GM12891 (cell line): ENCODE measurements at regions not wholly inside any gene's neighbourhood (a gene's known extent, or its start where the extent isn't known, plus 50 kb on each side); places are given as distances from the start of the nearest gene placed in this dataset.
"Not testable (repeated sequence)": the region's sequence is repeated elsewhere in the genome, so short reads cannot be mapped to it uniquely, and the experiment has no call there.

Experiments used
- DNase-seq: peaks from one replicate; pipeline ENCODE4 v3.0.0; 2011; ENCODE audit warnings: low spot score; ENCODE audit not compliant: insufficient read length
- FAIRE-seq: peaks from 2 replicates; lab custom pipeline; 2011; peaks lifted over from hg19 to GRCh38; lab: Jason Lieb, UNC
- PAX5 ChIP-seq: IDR thresholded peaks from 2 replicates; pipeline ENCODE4 v1.6.1; 2011; ENCODE audit warnings: low read length, moderate library complexity, mild to moderate bottlenecking; ENCODE audit not compliant: insufficient read depth, severe bottlenecking
- POLR2A ChIP-seq: IDR thresholded peaks from 2 replicates; pipeline ENCODE4 v1.6.1; 2011; ENCODE audit warnings: low read depth, low read length, control low read depth
- POLR2AphosphoS5 ChIP-seq: IDR thresholded peaks from 2 replicates; pipeline ENCODE4 v1.6.1; 2011; ENCODE audit warnings: low read depth, low read length, control low read depth
- POU2F2 ChIP-seq: IDR thresholded peaks from 2 replicates; pipeline ENCODE4 v1.6.1; 2011; ENCODE audit warnings: low read depth, mild to moderate bottlenecking, control low read depth, low read length, moderate library complexity
- SPI1 ChIP-seq: IDR thresholded peaks from 2 replicates; pipeline ENCODE4 v1.6.1; 2011; ENCODE audit warnings: low read depth, low read length, control low read depth
- TAF1 ChIP-seq: IDR thresholded peaks from 2 replicates; pipeline ENCODE4 v1.6.1; 2011; ENCODE audit warnings: low read depth, low read length, control low read depth

DNA sequence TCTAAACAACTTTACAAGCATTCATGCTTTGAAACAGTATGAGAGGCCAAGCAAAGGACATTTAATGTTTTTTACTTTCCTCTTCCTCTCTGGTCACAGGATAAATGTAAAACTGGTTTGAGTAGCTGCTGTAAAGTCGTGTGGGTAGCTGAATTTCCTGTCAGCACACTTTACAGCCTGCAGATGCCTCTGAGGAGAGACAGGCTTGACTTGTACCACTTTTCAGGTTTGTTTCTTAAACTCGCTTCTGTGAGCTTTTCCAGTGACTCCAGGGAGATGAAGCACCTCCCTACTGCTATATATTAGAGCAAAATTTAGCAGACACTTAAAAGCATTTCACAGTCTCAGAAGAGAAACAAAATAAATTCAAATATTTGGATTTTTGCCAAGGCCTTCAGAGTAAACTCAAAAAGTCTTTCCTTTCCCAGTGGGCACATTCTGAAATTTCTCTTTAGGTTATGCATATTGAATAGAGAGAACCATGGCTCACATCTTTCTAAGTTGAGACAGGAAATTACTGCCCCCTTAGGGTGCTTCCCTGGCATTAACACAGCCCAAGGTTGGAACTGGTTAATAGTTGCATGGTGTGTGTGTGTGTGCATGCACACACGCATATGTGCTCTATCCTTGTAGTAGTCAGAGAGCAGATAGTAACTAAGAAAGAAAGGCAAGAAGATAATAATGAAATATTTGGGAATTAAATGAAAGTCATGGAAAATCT, 557.3 kb upstream of the MIS18BP1 start:
- TF ChIP-seq PAX5 (no peak), SPI1 (no peak), POU2F2 (no peak), POLR2A (no peak), TAF1 (no peak), POLR2AphosphoS5 (no peak)
- peak; percentile 5 for DNase-seq
- peak; percentile 67 for FAIRE-seq

DNA sequence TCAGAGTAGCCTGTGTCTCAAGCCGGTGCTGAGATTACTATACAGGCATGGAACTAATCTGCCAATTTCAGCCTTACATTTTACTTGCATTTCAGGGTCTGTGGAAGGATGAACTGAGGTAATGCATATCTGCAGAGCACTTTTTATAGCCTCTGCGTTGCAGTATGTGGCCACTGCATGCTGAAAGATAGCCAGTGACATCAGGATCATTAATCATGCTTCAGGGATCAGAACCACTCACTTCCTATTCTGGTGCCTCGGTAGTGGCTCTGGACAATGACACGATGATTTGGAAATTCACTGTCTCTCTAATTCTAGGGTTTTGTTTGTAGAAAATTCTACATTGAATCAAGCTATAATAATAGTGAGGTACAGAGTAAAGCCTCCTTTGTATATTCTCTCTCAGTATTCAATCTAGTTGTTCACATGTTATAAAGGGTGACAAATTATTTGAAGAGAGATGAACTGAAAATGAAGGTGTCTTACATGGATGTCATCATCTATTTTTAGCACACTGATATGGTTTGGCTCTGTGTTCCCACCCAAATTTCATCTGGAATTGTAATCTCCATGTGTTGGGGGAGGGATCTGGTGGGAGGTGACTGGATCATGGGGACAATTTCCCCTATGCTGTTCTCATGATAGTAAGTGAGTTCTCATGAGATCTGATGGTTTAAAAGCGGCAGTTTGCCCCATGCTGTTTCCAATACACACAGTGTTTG, 554.3 kb upstream of the MIS18BP1 start:
- TF ChIP-seq SPI1 = 0 out of 2 replicates have a peak, but pooled peaks have one; percentile 30
- TF ChIP-seq PAX5 = no peak
- FAIRE-seq (no peak), DNase-seq (no peak)

- TF ChIP-seq PAX5 (no peak), SPI1 (no peak), POU2F2 (no peak)
- DNase-seq (no peak), FAIRE-seq (no peak)
Observed at GRCh38 chr14:45799511-45799910, 546.5 kb upstream of the MIS18BP1 start.

DNA sequence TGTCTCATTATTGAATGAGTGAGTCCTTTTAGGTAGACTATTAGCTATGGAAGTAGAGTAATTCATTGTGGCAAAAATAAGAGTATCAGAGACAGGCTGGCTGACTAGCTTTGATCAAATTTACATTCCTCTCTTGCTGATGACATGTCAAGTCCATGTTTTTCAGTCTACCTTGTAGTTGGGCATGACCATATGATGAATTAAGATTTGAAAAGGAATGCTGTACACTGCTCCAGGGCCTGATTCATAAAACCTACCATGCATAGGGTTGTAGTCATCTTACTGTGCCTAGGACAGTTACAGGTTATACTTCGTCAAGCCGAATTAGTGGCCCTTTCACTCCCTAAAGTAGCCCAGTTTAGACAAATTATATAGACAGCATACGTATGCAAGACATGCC, 545.7 kb upstream of the MIS18BP1 start:
- TF ChIP-seq POLR2AphosphoS5 (no peak), POLR2A (no peak), SPI1 (no peak), PAX5 (no peak), TAF1 (no peak)
- DNase-seq (no peak), FAIRE-seq (no peak)

DNA sequence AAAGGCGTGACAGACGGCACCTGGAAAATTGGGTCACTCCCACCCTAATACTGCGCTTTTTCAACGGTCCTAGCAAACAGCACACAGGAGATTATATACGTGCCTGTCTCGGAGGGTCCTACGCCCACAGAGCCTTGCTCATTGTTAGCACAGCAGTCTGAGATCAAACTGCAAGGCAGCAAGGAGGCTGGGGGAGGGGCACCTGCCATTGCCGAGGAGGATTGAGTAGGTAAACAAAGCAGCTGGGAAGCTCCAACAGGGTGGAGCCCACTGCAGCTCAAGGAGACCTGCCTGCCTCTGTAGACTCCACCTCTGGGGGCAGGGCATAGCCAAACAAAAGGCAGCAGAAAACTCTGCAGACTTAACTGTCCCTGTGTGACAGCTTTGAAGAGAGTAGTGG, 543.0 kb upstream of the MIS18BP1 start:
- FAIRE-seq = not testable (repeated sequence)

GRCh38 chr14:45793081-45793480, 540.1 kb upstream of the MIS18BP1 start:
- DNase-seq (no peak), FAIRE-seq (no peak)
- no peak for TF ChIP-seq POLR2A

More for the DNA sequence above, 543.0 kb upstream of the MIS18BP1 start:
- not testable (repeated sequence) for DNase-seq

DNA sequence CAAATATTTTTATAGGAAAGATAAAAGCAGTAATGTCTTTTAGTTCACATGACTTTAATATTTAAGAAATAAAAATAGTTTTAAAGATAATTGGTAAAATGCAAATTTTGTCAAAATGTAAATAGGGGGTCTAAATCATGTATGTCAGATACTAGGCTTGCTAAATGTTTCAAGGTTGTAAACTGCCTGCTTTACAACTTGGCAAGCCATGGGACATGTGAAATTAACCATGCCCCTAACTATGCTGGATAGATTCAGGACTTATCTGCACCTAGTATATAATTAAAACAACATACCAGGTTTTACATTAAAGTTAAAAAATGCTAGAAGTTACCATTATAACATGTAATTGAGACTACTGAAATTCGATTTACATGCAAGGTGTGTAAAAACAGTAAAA, 537.3 kb upstream of the MIS18BP1 start:
- no peak for TF ChIP-seq TAF1
- TF ChIP-seq SPI1 = no peak
- no peak for TF ChIP-seq POU2F2
- TF ChIP-seq PAX5 = no peak
- no peak for TF ChIP-seq POLR2A
- TF ChIP-seq POLR2AphosphoS5 = no peak
- FAIRE-seq = no peak
- no peak for DNase-seq

GRCh38 chr14:45787167-45787566, 534.2 kb upstream of the MIS18BP1 start:
- no peak for FAIRE-seq
- no peak for DNase-seq
- TF ChIP-seq PAX5 (no peak), SPI1 (no peak), POLR2AphosphoS5 (no peak)

GRCh38 chr14:45786266-45786665, 533.3 kb upstream of the MIS18BP1 start:
- TF ChIP-seq POLR2AphosphoS5 (no peak), POLR2A (no peak), PAX5 (no peak), TAF1 (no peak), POU2F2 (no peak), SPI1 (no peak)
- no peak for FAIRE-seq
- DNase-seq = no peak

DNA sequence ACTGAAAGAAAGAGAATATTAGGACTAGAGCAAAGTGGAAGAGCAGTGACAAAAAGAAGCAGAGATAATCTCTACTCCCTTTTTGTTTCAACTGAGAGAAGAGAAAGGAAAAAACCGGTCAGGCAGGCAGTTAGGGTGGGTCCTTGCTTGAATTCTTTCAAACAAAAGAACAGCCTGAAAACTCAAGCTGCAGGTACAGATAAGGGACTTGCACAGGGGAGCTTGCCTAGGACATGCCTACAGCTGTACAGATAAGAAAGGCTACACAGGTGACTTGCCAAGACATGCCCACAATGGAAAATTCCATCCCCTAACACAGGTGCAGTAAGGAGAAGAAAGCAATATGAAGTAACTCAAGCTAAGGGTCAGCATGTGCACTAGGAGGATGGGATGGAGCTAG, 532.2 kb upstream of the MIS18BP1 start:
- DNase-seq = no peak
- no peak for FAIRE-seq
- TF ChIP-seq POLR2A = no peak

DNA sequence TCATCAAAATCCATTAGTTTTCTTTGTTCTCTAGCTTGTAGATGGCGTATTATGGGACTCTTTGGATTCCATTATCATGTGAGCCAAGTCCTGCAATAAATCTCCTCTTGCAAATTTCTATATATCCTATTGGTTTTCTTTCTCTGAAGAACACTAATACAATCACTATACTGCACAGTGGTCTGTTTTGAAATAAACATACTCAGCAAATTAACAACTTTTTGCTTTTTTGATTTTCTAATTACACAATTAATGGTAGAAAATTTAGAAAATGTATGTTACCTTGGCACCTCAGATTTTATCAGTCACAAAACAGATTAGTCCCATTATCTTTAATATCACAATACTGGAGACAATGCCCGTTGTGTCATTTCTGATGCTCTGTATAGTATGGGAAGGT, 513.2 kb upstream of the MIS18BP1 start:
- FAIRE-seq (no peak), DNase-seq (no peak)
- TF ChIP-seq POU2F2 (no peak), TAF1 (no peak), SPI1 (no peak), PAX5 (no peak), POLR2A (no peak), POLR2AphosphoS5 (no peak)
